ENCODE measurements at regions not wholly inside any gene's neighbourhood (a gene's known extent, or its start where the extent isn't known, plus 50 kb on each side); places are given as distances from the start of the nearest gene placed in this dataset.

DNA sequence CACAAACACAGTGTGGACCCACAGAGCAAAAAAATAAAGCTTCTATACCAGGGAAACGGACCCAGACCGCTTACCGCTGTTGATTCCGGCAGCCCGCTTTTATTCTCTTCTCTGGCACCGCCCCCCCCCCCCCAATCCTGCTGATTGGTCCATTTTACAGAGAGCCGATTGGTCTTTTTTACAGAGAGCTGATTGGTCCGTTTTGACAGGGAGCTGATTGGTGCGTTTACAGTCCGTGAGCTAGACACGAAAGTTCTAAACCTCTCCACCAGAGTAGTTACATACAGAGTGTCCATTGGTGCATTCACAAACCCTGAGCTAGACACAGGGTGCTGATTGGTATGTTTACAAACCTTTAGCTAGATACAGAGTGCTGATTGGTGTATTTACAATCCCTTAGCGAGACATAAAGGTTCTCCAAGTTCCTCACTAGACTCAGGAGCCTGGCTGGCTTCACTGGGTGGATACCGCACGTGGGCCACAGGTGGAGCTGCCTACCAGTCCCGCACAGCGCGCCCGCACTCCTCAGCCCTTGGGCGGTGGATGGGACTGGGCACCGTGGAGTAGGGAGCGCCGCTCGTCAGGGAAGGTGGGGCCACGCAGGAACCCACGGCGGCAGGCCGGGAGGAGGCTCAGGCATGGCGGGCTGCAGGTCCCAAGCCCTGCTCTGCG, 92.4 kb downstream of the HAPSTR1 start:
- intact Hi-C loops (cut with DNase I): no loop called here
- Histone ChIP-seq H3K4me3 (no peak overlapping the region), H3K4me1 (no peaks in the 10 kb centered on the region), H3K36me3 (no peaks in the 10 kb centered on the region), H3K27ac (replicated peaks in 1 of 4) (no peak overlapping the region), H3K9me3 (no peaks in the 10 kb centered on the region), H3K27me3 (no peaks in the 10 kb centered on the region)
- no peak for DNase-seq (ENCODE audit: extremely low spot score)
- TF ChIP-seq POLR2AphosphoS5 (IDR thresholded peaks at IDR 0.05) (no peak), CTCF (IDR thresholded peaks at IDR 0.05) (no peak), EP300 (IDR thresholded peaks at IDR 0.05) (no peak), POLR2A (IDR thresholded peaks at IDR 0.05; ENCODE audit: low read depth) (no peak)
- WGBS: 81% methylated on average over 26 of the region's 29 CpGs

DNA sequence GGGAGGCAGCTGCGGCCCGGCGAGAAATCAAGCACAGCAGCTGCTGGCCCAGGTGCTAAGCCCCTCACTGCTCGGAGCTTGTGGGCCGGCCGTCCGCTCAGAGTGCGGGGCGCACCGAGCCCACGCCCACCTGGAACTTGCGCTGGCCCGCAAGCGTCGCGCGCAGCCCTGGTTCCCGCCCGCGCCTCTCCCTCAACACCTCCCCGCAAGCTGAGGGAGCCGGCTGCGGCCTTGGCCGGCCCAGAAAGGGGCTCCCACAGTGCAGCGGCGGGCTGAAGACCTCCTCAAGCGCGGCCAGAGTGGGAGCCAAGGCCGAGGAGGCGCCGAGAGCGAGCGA, 92.9 kb downstream of the HAPSTR1 start:
- TF ChIP-seq EP300 (IDR thresholded peaks at IDR 0.05) (no peak), CTCF (IDR thresholded peaks at IDR 0.05) (no peak), POLR2AphosphoS5 (IDR thresholded peaks at IDR 0.05) (no peak)
- H3K27me3 ChIP-seq: no peaks in the 10 kb centered on the region
- no peaks in the 10 kb centered on the region for H3K36me3 ChIP-seq
- DNase-seq (ENCODE audit: extremely low spot score): no peak
- 73% methylated on average over 19 of the region's 33 CpGs for WGBS
- no peak overlapping the region for H3K4me3 ChIP-seq
- no peaks in the 10 kb centered on the region for H3K9me3 ChIP-seq
- H3K27ac ChIP-seq (replicated peaks in 1 of 4): no peak overlapping the region
- no peaks in the 10 kb centered on the region for H3K4me1 ChIP-seq
- intact Hi-C loops (cut with DNase I): no loop called here

- H3K4me3 ChIP-seq: no peak overlapping the region
These were observed 93.9 kb downstream of the HAPSTR1 start for GRCh38 chr16:9185381-9185780.

DNA sequence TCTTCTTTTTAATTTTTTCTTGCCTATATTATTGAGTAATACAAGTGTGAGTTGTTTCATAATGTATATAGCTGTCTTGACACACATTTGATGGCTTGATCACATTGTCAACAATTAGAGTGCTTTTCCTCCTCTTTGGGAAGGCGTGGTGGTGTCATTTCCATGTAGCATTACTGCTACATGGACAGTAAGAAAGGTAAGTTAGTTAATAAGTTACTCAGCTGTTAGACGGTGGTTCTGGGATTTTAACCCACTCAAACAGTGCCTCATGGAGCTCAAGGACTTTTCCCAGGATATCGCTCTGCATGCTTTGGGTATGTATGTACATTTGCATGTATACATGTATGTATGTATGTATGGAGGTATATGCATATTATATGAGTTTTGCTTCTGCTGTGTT, 94.6 kb downstream of the HAPSTR1 start:
- DNase-seq (ENCODE audit: extremely low spot score): no peak
- Histone ChIP-seq H3K27me3 (no peaks in the 10 kb centered on the region), H3K36me3 (no peaks in the 10 kb centered on the region), H3K4me1 (no peaks in the 10 kb centered on the region), H3K9me3 (no peaks in the 10 kb centered on the region), H3K27ac (replicated peaks in 1 of 4) (no peak overlapping the region), H3K4me3 (no peak overlapping the region)
- 87% methylated on average over 3 of the region's 3 CpGs for WGBS
- intact Hi-C loops (cut with DNase I): no loop called here
- no peak for TF ChIP-seq POLR2AphosphoS5 (IDR thresholded peaks at IDR 0.05)
- no peak for TF ChIP-seq EP300 (IDR thresholded peaks at IDR 0.05)
- TF ChIP-seq POLR2A (IDR thresholded peaks at IDR 0.05; ENCODE audit: low read depth): no peak
- TF ChIP-seq CTCF (IDR thresholded peaks at IDR 0.05): no peak

More at GRCh38 chr16:9185381-9185780, 93.9 kb downstream of the HAPSTR1 start:
- Histone ChIP-seq H3K9me3 (no peaks in the 10 kb centered on the region), H3K36me3 (no peaks in the 10 kb centered on the region), H3K27me3 (no peaks in the 10 kb centered on the region), H3K4me1 (no peaks in the 10 kb centered on the region), H3K27ac (replicated peaks in 1 of 4) (no peak overlapping the region)
- intact Hi-C loops (cut with DNase I): no loop called here
- no peak for DNase-seq (ENCODE audit: extremely low spot score)
- 89% methylated on average over 2 of the region's 2 CpGs for WGBS
- TF ChIP-seq POLR2AphosphoS5 (IDR thresholded peaks at IDR 0.05) (no peak), POLR2A (IDR thresholded peaks at IDR 0.05; ENCODE audit: low read depth) (no peak), EP300 (IDR thresholded peaks at IDR 0.05) (no peak), CTCF (IDR thresholded peaks at IDR 0.05) (no peak)

DNA sequence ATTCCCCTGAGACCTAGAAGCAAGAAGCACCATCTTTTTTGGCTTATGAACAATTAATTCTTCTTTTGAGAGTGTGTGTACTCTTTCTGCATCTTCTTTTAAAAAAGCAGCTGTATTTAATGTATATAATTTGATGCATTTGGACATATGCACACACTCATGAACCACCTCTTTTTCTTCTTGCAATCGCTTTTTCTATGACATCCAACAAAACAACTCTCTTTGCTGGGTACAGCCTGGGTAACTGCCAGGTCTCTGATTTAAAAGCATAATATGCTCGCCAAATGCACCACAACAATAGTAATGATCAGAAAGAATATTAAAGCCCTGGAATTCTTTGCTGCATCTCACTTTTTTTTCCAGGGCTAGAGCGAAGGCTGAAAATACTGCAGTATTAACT, 97.3 kb downstream of the HAPSTR1 start:
- intact Hi-C loops (cut with DNase I): no loop called here
- WGBS: 68% methylated on average over 3 of the region's 3 CpGs
- H3K27me3 ChIP-seq: peaks cover 0 to 3% (median 0%) of the 10 kb centered on the region in 4 donors
- H3K4me1 ChIP-seq: no peaks in the 10 kb centered on the region
- H3K4me3 ChIP-seq: no peak overlapping the region
- DNase-seq (ENCODE audit: extremely low spot score): no peak
- TF ChIP-seq POLR2AphosphoS5 (IDR thresholded peaks at IDR 0.05): no peak
- TF ChIP-seq EP300 (IDR thresholded peaks at IDR 0.05): no peak
- TF ChIP-seq CTCF (IDR thresholded peaks at IDR 0.05): no peak
- TF ChIP-seq POLR2A (IDR thresholded peaks at IDR 0.05; ENCODE audit: low read depth): no peak
- no peaks in the 10 kb centered on the region for H3K36me3 ChIP-seq
- no peaks in the 10 kb centered on the region for H3K9me3 ChIP-seq
- no peak overlapping the region for H3K27ac ChIP-seq (replicated peaks in 1 of 4)
